UCSD-AML1 (cell line): ENCODE measurements at regions not wholly inside any gene's neighbourhood (a gene's known extent, or its start where the extent isn't known, plus 50 kb on each side); places are given as distances from the start of the nearest gene placed in this dataset.
A peak's percentile ranks its signal among the peaks of the same experiment; 100 is the strongest.
"Not testable (repeated sequence)": the region's sequence is repeated elsewhere in the genome, so short reads cannot be mapped to it uniquely, and the experiment has no call there.

Experiments used
- DNase-seq: peaks from one replicate; lab custom pipeline; 2025; ENCODE audit not compliant: unreplicated experiment; lab: John Stamatoyannopoulos, UW

GRCh38 chr2:12479065-12479601 is 237.6 kb upstream of the TRIB2 start:
- no peak for DNase-seq

- no peak for DNase-seq
Observed at GRCh38 chr2:12484536-12485115, 232.1 kb upstream of the TRIB2 start.

- no peak for DNase-seq
Observed at GRCh38 chr2:12486205-12487118, 230.3 kb upstream of the TRIB2 start.

- no peak for DNase-seq
Observed at GRCh38 chr2:12487253-12488004, 229.3 kb upstream of the TRIB2 start.

GRCh38 chr2:12488352-12489318 is 228.1 kb upstream of the TRIB2 start:
- DNase-seq = no peak

- DNase-seq = no peak
Observed at GRCh38 chr2:12490641-12491040, 226.1 kb upstream of the TRIB2 start.

GRCh38 chr2:12492360-12492759 is 224.4 kb upstream of the TRIB2 start:
- DNase-seq = not testable (repeated sequence)

GRCh38 chr2:12493031-12493513 is 223.7 kb upstream of the TRIB2 start:
- no peak for DNase-seq

- no peak for DNase-seq
Observed at GRCh38 chr2:12495247-12495868, 221.4 kb upstream of the TRIB2 start.

GRCh38 chr2:12498286-12498685 is 218.4 kb upstream of the TRIB2 start:
- no peak for DNase-seq

GRCh38 chr2:12498704-12499103 is 218.0 kb upstream of the TRIB2 start:
- DNase-seq = no peak

GRCh38 chr2:12500899-12501298 is 215.8 kb upstream of the TRIB2 start:
- DNase-seq = no peak

GRCh38 chr2:12501469-12502158 is 215.1 kb upstream of the TRIB2 start:
- DNase-seq = peak; percentile 44

- DNase-seq = peak; percentile 36
Observed at GRCh38 chr2:12502759-12503158, 214.0 kb upstream of the TRIB2 start.

- no peak for DNase-seq
Observed at GRCh38 chr2:12504443-12504842, 212.3 kb upstream of the TRIB2 start.

GRCh38 chr2:12506846-12507245 is 209.9 kb upstream of the TRIB2 start:
- DNase-seq = no peak

- no peak for DNase-seq
Observed at GRCh38 chr2:12507295-12507694, 209.4 kb upstream of the TRIB2 start.

GRCh38 chr2:12510070-12510469 is 206.7 kb upstream of the TRIB2 start:
- no peak for DNase-seq

- DNase-seq = no peak
Observed at GRCh38 chr2:12513339-12513738, 203.4 kb upstream of the TRIB2 start.
